ENCODE measurements at regions not wholly inside any gene's neighbourhood (a gene's known extent, or its start where the extent isn't known, plus 50 kb on each side); places are given as distances from the start of the nearest gene placed in this dataset.

DNA sequence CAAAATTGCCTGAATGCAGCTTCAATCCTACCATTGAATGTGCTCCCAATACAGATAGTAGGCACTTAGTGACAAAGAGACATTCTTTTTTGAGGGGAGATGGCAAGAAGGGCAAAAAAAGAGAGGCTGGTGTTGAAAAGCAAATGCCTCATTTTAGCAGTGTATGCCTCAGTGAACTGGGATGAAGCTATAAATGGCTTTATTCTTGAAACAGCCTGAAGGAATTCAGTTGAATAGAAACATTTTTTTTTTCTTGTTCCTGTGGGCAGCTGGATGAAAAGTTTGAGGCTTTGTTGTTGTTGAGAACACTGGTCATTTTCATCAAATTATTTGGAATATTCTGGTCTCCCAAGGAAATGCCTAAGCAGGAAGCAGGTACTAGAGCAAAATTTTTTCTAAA, 228.9 kb downstream of the RNF144A start:
- H3K9me3 ChIP-seq (ENCODE audit: low read length): no peaks in the 10 kb centered on the region

DNA sequence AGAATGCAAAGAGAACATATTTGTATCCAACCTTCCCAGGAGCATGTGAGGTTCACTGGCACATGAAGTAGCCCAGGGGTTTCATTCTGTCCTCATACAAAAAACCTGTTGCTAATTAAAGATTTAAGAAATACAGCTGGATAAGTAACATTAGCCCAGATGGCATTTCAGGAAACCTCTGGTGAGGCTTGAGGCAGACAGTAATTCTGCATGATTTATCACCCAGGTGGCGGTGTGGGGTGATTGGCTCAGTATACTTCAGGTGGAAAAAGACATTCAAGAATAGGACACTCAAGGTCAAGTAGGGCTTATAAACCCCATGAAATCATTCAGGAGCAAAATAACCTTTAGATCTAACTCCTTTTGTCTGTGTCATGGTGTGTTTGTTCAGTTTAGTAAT, 237.4 kb downstream of the RNF144A start:
- H3K4me3 ChIP-seq (ENCODE audit: low read length): no peak overlapping the region
- TF ChIP-seq MXI1 (conservative IDR thresholded peaks at IDR 0.05; ENCODE audit: poor library complexity, severe bottlenecking): no peak
- TF ChIP-seq, protein P1, sequence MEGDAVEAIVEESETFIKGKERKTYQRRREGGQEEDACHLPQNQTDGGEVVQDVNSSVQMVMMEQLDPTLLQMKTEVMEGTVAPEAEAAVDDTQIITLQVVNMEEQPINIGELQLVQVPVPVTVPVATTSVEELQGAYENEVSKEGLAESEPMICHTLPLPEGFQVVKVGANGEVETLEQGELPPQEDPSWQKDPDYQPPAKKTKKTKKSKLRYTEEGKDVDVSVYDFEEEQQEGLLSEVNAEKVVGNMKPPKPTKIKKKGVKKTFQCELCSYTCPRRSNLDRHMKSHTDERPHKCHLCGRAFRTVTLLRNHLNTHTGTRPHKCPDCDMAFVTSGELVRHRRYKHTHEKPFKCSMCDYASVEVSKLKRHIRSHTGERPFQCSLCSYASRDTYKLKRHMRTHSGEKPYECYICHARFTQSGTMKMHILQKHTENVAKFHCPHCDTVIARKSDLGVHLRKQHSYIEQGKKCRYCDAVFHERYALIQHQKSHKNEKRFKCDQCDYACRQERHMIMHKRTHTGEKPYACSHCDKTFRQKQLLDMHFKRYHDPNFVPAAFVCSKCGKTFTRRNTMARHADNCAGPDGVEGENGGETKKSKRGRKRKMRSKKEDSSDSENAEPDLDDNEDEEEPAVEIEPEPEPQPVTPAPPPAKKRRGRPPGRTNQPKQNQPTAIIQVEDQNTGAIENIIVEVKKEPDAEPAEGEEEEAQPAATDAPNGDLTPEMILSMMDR (IDR thresholded peaks at IDR 0.05; ENCODE audit: poor library complexity, severe bottlenecking): no peak
- TF ChIP-seq TAF1 (IDR thresholded peaks at IDR 0.05; ENCODE audit: low read depth): no peak
- no peak for TF ChIP-seq EZH2 (IDR thresholded peaks at IDR 0.05; ENCODE audit: borderline replicate concordance, insufficient read depth, low read length, poor library complexity, severe bottlenecking)
- no peak for TF ChIP-seq SMC3 (conservative IDR thresholded peaks at IDR 0.05; ENCODE audit: poor library complexity)
- no peak for TF ChIP-seq POLR2AphosphoS5 (IDR thresholded peaks at IDR 0.05)
- no peak for TF ChIP-seq EP300 (conservative IDR thresholded peaks at IDR 0.05; ENCODE audit: poor library complexity, severe bottlenecking)
- TF ChIP-seq RAD21 (conservative IDR thresholded peaks at IDR 0.05): no peak
- TF ChIP-seq, protein P2, sequence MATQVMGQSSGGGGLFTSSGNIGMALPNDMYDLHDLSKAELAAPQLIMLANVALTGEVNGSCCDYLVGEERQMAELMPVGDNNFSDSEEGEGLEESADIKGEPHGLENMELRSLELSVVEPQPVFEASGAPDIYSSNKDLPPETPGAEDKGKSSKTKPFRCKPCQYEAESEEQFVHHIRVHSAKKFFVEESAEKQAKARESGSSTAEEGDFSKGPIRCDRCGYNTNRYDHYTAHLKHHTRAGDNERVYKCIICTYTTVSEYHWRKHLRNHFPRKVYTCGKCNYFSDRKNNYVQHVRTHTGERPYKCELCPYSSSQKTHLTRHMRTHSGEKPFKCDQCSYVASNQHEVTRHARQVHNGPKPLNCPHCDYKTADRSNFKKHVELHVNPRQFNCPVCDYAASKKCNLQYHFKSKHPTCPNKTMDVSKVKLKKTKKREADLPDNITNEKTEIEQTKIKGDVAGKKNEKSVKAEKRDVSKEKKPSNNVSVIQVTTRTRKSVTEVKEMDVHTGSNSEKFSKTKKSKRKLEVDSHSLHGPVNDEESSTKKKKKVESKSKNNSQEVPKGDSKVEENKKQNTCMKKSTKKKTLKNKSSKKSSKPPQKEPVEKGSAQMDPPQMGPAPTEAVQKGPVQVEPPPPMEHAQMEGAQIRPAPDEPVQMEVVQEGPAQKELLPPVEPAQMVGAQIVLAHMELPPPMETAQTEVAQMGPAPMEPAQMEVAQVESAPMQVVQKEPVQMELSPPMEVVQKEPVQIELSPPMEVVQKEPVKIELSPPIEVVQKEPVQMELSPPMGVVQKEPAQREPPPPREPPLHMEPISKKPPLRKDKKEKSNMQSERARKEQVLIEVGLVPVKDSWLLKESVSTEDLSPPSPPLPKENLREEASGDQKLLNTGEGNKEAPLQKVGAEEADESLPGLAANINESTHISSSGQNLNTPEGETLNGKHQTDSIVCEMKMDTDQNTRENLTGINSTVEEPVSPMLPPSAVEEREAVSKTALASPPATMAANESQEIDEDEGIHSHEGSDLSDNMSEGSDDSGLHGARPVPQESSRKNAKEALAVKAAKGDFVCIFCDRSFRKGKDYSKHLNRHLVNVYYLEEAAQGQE (IDR thresholded peaks at IDR 0.05; ENCODE audit: borderline replicate concordance): no peak
- H3K9me3 ChIP-seq (ENCODE audit: low read length): peaks cover 12% of the 10 kb centered on the region
- H2AFZ ChIP-seq (ENCODE audit: low read depth, low read length): no peak overlapping the region
- H3K27ac ChIP-seq (ENCODE audit: low read length): no peak overlapping the region
- H3K9ac ChIP-seq (ENCODE audit: low read length): no peak overlapping the region
- no peaks in the 10 kb centered on the region for H3K36me3 ChIP-seq (ENCODE audit: insufficient read depth, low read length)
- no peaks in the 10 kb centered on the region for H3K79me2 ChIP-seq (replicated peaks; ENCODE audit: insufficient read depth, low read length)
- no peaks in the 10 kb centered on the region for H3K27me3 ChIP-seq (ENCODE audit: insufficient read depth, low read depth, low read length)
- H3F3A ChIP-seq (ENCODE audit: insufficient read depth, low read length, poor library complexity, severe bottlenecking): no peaks in the 10 kb centered on the region
- no peak overlapping the region for H3K4me2 ChIP-seq (ENCODE audit: low read length)
- H4K20me1 ChIP-seq (ENCODE audit: insufficient read depth): no peaks in the 10 kb centered on the region
- no peaks in the 10 kb centered on the region for H3K9me2 ChIP-seq (ENCODE audit: insufficient read depth, low read length)

More for the DNA sequence above, 228.9 kb downstream of the RNF144A start:
- Histone ChIP-seq H3K27ac (ENCODE audit: low read length) (no peak overlapping the region), H3K9me2 (ENCODE audit: insufficient read depth, low read length) (no peaks in the 10 kb centered on the region), H3K36me3 (ENCODE audit: insufficient read depth, low read length) (no peaks in the 10 kb centered on the region), H3K9ac (ENCODE audit: low read length) (no peak overlapping the region), H3K4me2 (ENCODE audit: low read length) (no peak overlapping the region), H2AFZ (ENCODE audit: low read depth, low read length) (no peak overlapping the region), H3F3A (ENCODE audit: insufficient read depth, low read length, poor library complexity, severe bottlenecking) (no peaks in the 10 kb centered on the region), H4K20me1 (ENCODE audit: insufficient read depth) (no peaks in the 10 kb centered on the region), H3K4me3 (ENCODE audit: low read length) (no peak overlapping the region), H3K27me3 (ENCODE audit: insufficient read depth, low read depth, low read length) (no peaks in the 10 kb centered on the region), H3K79me2 (replicated peaks; ENCODE audit: insufficient read depth, low read length) (no peaks in the 10 kb centered on the region)
- TF ChIP-seq MXI1 (conservative IDR thresholded peaks at IDR 0.05; ENCODE audit: poor library complexity, severe bottlenecking) (no peak), RAD21 (conservative IDR thresholded peaks at IDR 0.05) (no peak), EZH2 (IDR thresholded peaks at IDR 0.05; ENCODE audit: borderline replicate concordance, insufficient read depth, low read length, poor library complexity, severe bottlenecking) (no peak), TAF1 (IDR thresholded peaks at IDR 0.05; ENCODE audit: low read depth) (no peak), POLR2AphosphoS5 (IDR thresholded peaks at IDR 0.05) (no peak), EP300 (conservative IDR thresholded peaks at IDR 0.05; ENCODE audit: poor library complexity, severe bottlenecking) (no peak), SMC3 (conservative IDR thresholded peaks at IDR 0.05; ENCODE audit: poor library complexity) (no peak)
- TF ChIP-seq, protein P2 (IDR thresholded peaks at IDR 0.05; ENCODE audit: borderline replicate concordance): no peak
- TF ChIP-seq, protein P1 (IDR thresholded peaks at IDR 0.05; ENCODE audit: poor library complexity, severe bottlenecking): no peak

Measured in neural cell (in vitro differentiated cells).